Stimulated activated CD8-positive, alpha-beta memory T cell treated with anti-CD3 and anti-CD28 coated beads, Interleukin-12 subunit alpha, Interleukin-12 subunit beta, amount 100 ng/mL, for 4 hours (primary cell): ENCODE measurements at regions not wholly inside any gene's neighbourhood (a gene's known extent, or its start where the extent isn't known, plus 50 kb on each side); places are given as distances from the start of the nearest gene placed in this dataset.

Experiments
- DNase-seq: peaks from one replicate; pipeline ENCODE4 v3.0.0-alpha.2; 2020; ENCODE audit warnings: low read depth

- DNase-seq: no peak
Measured at GRCh38 chr3:177530908-177531307, 333.6 kb upstream of the TBL1XR1 start.

DNA sequence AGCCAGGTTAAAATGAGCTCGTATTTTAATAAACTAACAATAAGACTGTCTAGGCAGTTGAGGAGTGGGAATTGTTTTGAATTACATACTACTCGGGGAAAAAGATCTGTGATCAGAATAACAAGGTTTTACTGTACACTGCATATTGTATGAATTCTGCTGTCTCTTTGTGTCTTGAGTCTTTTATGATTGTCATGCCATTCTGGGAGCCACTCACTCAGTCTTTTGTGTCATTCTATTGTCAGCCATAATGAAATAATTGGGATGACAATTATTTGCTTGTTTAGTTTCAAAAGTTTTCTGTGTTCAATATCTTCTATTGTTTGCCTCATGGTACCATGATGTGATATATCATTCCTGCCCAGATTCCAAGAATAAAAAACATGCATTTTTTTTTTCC lies 339.6 kb upstream of the TBL1XR1 start:
- DNase-seq: no peak

DNA sequence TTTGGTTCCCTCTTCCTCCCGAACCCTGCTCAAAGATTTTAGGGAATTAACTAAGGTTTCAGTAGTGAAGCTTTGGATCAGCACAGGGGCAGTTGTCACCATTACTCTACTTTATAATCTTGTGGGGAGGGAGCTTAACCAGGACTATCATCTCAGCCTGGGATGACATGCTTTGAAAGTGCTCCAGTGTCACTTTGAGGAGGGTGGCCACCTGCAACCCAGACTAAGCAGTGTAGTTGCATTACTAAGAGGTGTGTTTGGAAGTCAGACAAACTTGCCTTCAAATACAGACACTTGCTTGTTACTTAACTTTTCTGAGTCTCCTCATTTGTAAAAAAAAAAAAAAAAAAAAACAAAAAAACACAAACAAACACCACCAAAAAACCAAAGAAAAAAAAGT lies 340.3 kb upstream of the TBL1XR1 start:
- DNase-seq: no peak

DNA sequence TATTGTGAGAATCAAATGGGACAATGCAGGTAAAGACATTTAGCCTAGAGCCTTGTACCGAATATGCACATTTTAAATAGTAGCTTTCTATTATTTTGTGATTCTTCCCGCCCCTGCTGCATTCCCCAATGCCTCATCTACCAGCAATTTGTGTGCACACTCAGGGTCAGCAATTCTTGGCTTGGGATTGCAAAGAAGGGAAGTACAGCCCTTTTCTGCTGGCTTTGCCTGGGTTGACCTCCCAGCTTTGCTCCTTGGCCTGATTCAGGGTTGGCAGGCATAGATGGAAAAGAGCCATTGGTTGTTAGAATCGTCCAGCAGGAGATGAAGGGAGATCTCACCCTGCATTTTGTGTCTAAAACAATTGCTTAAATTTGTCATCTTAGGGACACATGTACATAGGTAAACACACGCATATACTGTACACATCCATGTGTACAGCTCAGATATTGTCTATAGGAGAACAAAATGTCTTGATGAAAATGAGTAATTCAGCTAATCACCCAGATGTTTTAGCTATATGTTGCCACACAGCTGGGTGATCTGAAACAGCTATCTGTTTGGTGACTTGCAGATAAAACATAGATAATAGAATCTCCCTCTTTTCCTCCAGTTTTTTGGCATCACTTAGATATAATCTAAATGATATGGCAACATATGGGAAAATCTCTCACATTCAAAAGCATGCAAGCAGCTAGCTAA lies 340.9 kb upstream of the TBL1XR1 start:
- DNase-seq: no peak

GRCh38 chr3:177538750-177539730 lies 341.8 kb upstream of the TBL1XR1 start:
- DNase-seq: no peak

DNA sequence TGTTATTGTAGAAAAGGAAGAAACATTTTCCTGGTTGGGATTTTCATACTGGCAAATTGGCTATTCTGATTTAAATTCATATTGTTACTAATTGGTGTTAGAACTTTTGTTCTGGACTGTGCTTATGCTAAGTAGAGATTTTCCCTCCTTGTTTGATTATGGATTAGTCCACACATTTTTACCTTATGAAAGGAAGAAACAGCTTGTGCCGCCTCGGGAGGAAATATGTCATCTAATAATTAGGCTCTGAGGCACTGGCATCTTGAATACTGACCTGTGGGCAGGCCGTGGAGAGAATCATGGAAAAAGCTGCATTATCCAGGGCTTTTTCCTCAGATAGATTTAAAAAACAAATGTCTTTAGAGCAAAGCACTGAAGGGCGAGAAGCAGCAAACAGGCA lies 344.3 kb upstream of the TBL1XR1 start:
- DNase-seq: no peak

- DNase-seq: no peak
Measured at GRCh38 chr3:177545964-177546363, 348.7 kb upstream of the TBL1XR1 start.

DNA sequence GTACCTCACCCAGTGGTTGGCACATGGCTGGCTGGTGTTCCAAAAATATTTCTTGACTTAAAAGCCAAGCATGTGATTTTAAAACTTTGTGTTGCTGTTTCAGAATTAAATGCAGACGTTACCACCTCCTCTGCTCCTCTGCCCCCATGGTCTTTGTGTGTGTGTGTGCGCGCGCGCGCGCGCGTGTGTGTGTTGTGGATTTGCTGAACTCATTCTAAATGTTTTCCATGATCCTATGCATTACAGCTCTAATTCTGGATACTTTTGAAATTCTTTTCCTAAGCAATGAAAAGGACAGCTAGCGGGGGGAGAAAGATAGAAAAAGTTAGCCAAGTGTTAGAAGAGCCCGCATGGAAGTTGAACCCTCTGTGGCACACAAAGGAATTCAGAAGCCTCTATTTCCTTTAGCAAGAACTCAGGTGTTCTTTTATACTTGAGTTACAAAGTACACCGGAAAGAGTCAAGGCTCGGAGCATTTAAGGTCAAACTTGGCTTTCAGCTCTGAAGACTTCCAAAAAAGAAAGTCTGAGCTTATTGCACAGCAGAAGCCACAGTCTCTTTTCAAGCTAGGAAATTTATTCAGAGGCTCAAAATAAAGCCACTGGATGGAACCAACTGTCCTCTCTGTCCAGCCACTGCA lies 350.5 kb upstream of the TBL1XR1 start:
- DNase-seq: no peak

DNA sequence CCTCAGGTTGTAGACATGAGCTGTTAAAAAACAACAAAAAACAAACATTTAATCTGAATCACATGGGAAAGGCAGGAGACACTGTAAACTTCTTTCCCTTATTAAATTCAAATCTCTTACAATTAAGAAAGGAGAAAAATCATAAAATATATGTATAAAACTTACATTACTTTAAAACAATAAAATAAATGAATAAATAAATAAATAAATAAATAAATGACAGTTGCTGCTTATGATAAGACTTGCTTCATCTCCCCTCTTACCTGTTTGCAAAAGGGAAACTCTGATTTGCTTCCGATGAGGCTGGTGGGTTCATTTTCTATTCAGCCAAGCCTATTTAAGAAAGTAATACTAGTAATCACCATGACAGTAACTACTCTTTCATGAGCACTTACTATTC lies 353.4 kb upstream of the TBL1XR1 start:
- no peak for DNase-seq

DNA sequence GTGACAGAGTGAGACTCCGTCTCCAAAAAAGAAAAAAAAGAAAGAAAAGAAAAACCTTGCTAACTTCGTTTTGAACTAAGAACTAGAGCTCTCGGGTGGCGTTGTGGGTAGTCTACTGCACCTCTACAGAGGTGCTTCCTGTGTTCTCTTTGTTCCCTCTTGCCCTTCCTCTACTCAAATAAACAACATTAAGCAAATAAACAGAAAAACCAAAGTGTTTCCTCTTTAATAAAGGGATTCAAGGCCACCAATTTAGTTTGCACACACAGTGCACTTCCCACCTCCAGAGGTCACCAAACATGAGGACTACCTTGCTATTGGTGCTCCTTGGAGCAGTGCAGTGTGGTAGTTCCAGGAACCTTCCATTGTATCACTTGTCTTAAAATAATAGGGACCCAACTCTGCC lies 354.2 kb upstream of the TBL1XR1 start:
- DNase-seq: no peak

DNA sequence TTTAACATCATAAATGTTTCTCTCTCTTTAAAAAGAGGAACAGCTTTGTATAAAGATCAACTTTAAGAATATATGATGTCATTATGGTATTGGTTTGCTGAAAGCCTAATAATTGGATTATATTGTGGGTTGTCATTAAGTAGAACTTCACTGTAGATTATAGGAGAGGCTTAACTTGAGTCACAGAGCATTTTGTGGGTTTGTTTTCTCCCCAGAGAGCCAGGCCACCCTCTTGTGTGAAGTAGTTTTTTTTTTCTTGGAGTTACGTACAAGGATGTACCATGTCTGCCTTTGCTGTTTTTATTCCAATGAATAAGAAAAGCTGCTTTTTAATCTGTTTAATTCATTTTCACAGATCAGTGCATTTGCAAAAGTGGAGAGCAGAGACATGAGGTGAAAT lies 354.8 kb upstream of the TBL1XR1 start:
- DNase-seq: no peak

DNA sequence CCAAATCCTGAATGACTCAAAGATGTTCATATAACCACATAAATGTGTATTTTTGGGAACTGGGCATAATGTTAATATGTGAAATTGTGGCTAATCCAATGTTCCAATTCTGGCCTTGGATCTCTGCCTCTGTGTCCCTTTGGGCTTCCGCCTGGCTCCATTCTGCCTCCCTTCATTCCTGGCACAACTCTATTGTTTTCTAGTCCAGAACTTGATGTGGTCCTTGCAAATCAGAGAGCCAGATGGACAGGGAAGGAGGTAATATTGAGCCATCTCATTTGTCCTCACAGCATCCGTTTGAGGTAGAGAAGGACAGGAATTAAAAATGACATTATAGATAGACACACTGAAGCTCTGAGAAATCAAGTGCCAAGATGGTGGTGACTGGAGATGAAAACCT lies 355.7 kb upstream of the TBL1XR1 start:
- DNase-seq: no peak

DNA sequence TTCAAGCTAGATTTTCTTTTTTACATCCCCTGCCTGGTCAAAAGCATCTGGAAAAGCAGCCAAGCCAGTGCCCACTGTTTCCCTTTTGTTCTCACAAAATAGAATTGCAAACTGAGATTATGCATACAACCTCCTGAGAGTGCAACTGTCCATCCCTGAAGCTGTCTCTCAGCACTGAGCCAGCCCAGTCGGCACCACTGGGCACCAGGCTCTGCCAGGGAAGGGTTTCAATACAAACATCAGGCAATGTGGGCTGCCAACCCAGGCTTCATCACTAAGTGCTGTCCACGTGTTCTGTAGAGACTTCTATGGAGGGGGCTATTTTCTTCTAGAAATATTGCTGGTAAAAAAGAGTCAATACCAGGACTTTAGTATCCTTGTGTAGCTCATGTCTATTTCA lies 356.3 kb upstream of the TBL1XR1 start:
- DNase-seq: no peak

GRCh38 chr3:177554895-177555759 lies 357.8 kb upstream of the TBL1XR1 start:
- DNase-seq: no peak

- DNase-seq: no peak
Measured at GRCh38 chr3:177557548-177557947, 360.3 kb upstream of the TBL1XR1 start.

DNA sequence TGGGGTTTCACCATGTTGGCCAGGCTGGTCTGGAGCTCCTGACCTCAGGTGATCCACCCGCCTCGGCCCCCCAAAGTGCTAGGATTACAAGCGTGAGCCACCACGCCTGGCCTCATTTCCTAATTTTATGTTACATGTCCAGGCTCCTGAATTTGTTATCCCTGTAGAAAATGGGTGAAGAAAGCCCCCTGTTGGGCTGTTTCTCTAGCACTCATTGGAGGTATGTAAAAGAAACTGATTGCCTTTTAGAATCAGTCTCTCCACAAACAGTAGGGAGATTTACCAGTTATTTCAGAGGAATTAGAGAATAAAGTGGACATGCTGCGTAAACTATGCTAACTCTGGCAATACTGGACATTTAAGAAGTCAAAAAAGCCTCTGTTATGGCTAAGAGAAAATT lies 364.1 kb upstream of the TBL1XR1 start:
- no peak for DNase-seq

DNA sequence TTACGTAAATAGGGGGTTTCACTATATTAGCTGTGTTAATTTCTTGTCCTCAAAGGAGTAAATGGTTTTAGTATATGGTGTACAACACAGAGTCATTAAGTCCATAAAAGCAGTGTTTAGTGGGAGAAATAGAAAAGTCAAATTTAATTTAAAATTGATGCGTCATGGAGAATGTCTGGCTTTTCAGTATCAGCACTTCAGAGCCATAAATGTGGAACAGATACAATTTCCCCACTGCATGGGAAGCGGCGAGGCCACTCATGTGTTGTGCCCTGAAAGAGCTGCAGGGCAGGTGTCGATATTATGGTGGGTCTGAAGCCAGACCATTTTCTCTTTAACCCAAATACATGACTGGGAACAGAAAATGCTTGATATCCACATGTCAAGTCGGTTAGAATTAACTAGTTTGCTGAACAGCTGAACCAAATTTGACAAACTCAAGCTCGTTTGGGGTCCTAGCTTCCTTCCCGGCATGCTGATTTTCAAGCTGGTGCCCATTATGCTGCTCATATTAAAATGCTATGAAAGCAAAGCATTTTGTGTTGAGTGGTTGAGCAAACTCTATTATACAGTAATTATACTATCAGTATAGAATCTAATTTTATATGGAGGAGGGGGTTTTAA lies 364.6 kb upstream of the TBL1XR1 start:
- DNase-seq: no peak

GRCh38 chr3:177563243-177563780 lies 366.0 kb upstream of the TBL1XR1 start:
- DNase-seq: no peak

GRCh38 chr3:177563792-177564191 lies 366.5 kb upstream of the TBL1XR1 start:
- no peak for DNase-seq

GRCh38 chr3:177565981-177566380 lies 368.7 kb upstream of the TBL1XR1 start:
- DNase-seq: no peak

GRCh38 chr3:177567833-177568232 lies 370.6 kb upstream of the TBL1XR1 start:
- no peak for DNase-seq
